Colonic mucosa (tissue), 4 donors: ENCODE measurements at regions not wholly inside any gene's neighbourhood (a gene's known extent, or its start where the extent isn't known, plus 50 kb on each side); places are given as distances from the start of the nearest gene placed in this dataset.
"Not testable (repeated sequence)": the region's sequence is repeated elsewhere in the genome, so short reads cannot be mapped to it uniquely, and the experiment has no call there.

Experiments used
- DNase-seq: peaks from one replicate; pipeline ENCODE4 v3.0.0-alpha.2; 2020
- H3K27ac ChIP-seq: fragments of 200-600 bp; one replicate; pipeline ENCODE4 v1.8.0; 2021
- H3K27me3 ChIP-seq: fragments of 200-600 bp; one replicate; pipeline ENCODE4 v1.8.0; 2021
- H3K36me3 ChIP-seq: fragments of 200-600 bp; one replicate; pipeline ENCODE4 v1.8.0; 2021
- H3K4me1 ChIP-seq: fragments of 200-600 bp; one replicate; pipeline ENCODE4 v1.8.0; 2021; ENCODE audit warnings: mild to moderate bottlenecking
- H3K4me3 ChIP-seq: fragments of 200-600 bp; one replicate; pipeline ENCODE4 v1.8.0; 2021
- H3K9ac ChIP-seq, 2 donors: one replicate each; pipeline ENCODE4 v1.7.0; 2013; ENCODE audit warnings: control low read depth in 2 of 2, low read depth in 2 of 2, low read length in 2 of 2
- H3K9me3 ChIP-seq: fragments of 200-600 bp; one replicate; pipeline ENCODE4 v1.8.0; 2021
- intact Hi-C: fragments of 100-400 bp; cut with DNase I; formaldehyde crosslinking; loops from one replicate; pipeline ENCODE4 v1.14.1; 2022
- TF ChIP-seq, protein P1 (sequence below): fragments of 200-600 bp; IDR thresholded peaks from one replicate; pipeline ENCODE4 v1.8.0; 2022; ENCODE audit warnings: antibody characterized with exemption, mild to moderate bottlenecking
- donor health status: healthy.
- donor health status: DM: no; HTN: no; CAD: no.
- donor health status: DM: no; HTN: no; CAD: no.

DNA sequence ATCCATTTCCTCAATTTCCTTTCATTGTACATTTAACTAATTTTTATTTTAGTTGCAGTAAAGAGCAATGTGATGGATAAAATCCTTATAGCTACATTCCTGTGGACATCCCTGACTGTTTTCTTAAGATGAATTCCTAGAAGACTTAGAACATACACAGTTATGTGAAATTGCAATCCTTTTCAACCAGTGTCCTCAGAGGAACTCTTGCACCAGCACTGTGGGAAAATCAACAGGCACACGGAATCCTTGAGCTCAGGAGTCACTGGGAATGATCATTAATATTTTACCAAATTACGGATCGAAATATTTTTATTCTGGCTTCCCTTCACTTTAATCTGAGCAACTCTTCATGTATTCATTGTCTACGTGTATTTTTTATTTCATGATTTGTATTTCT, 901.9 kb upstream of the WWC1 start:
- intact Hi-C loops: no loop called here
- Histone ChIP-seq H3K27ac (no peak overlapping the region), H3K27me3 (no peaks in the 10 kb centered on the region), H3K9me3 (no peaks in the 10 kb centered on the region), H3K4me1 (no peaks in the 10 kb centered on the region), H3K9ac (no peak overlapping the region), H3K4me3 (no peak overlapping the region), H3K36me3 (no peaks in the 10 kb centered on the region)
- no peak for DNase-seq
- TF ChIP-seq, protein P1, sequence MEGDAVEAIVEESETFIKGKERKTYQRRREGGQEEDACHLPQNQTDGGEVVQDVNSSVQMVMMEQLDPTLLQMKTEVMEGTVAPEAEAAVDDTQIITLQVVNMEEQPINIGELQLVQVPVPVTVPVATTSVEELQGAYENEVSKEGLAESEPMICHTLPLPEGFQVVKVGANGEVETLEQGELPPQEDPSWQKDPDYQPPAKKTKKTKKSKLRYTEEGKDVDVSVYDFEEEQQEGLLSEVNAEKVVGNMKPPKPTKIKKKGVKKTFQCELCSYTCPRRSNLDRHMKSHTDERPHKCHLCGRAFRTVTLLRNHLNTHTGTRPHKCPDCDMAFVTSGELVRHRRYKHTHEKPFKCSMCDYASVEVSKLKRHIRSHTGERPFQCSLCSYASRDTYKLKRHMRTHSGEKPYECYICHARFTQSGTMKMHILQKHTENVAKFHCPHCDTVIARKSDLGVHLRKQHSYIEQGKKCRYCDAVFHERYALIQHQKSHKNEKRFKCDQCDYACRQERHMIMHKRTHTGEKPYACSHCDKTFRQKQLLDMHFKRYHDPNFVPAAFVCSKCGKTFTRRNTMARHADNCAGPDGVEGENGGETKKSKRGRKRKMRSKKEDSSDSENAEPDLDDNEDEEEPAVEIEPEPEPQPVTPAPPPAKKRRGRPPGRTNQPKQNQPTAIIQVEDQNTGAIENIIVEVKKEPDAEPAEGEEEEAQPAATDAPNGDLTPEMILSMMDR: no peak

DNA sequence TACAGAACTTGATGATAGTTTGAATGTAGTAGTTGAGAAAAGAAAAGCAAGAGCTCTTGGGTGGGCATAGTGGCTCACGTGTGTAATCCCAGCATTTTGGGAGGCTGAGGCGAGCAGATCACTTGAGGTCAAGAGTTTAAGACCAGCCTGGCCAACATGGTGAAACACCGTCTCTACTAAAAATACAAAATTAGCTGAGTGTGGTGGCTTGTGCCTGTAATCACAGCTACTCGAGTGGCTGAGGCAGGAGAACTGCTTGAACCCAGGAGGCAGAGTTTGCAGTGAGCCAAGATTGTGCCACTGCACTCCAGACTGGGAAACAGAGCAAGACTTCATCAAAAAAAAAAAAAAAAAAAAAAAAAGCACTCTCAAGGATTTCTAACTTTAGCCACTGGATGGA, 900.2 kb upstream of the WWC1 start:
- H3K9me3 ChIP-seq, H3K4me3 ChIP-seq, H3K9ac ChIP-seq, H3K4me1 ChIP-seq, intact Hi-C loops, H3K27ac ChIP-seq, H3K27me3 ChIP-seq, DNase-seq, H3K36me3 ChIP-seq: not testable (repeated sequence)

GRCh38 chr5:167392240-167392639, 899.2 kb upstream of the WWC1 start:
- no peaks in the 10 kb centered on the region for H3K36me3 ChIP-seq
- TF ChIP-seq, protein P1: no peak
- no peak overlapping the region for H3K9ac ChIP-seq
- H3K27ac ChIP-seq: no peak overlapping the region
- no peaks in the 10 kb centered on the region for H3K4me1 ChIP-seq
- intact Hi-C loops: no loop called here
- no peaks in the 10 kb centered on the region for H3K9me3 ChIP-seq
- H3K27me3 ChIP-seq: no peaks in the 10 kb centered on the region
- H3K4me3 ChIP-seq: no peak overlapping the region
- DNase-seq: no peak

DNA sequence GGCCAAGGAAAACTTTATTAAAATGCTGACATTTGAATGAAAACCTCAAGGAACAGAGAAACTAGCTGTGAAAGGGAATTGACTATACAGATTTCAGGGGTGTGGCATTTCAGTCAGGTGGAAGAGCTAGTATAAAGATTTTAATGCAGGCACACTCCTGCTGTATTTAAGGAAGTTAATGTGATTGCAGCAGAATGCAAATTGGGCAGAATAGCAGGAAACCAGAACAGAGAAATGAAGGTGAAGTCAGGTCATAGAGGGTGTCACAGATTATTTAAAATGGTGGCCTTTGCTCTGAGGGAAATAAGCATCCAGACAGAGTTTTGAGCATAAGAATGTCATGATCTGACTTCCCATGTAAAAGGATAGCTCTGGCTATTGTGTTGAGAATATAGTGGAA, 898.1 kb upstream of the WWC1 start:
- Histone ChIP-seq H3K27me3 (no peaks in the 10 kb centered on the region), H3K9me3 (no peaks in the 10 kb centered on the region), H3K4me3 (no peak overlapping the region), H3K4me1 (no peaks in the 10 kb centered on the region), H3K27ac (no peak overlapping the region), H3K36me3 (no peaks in the 10 kb centered on the region), H3K9ac (no peak overlapping the region)
- DNase-seq: no peak
- TF ChIP-seq, protein P1: no peak
- intact Hi-C loops: no loop called here

- no peak for DNase-seq
- Histone ChIP-seq H3K36me3 (no peaks in the 10 kb centered on the region), H3K4me1 (no peaks in the 10 kb centered on the region), H3K27ac (no peak overlapping the region), H3K9me3 (no peaks in the 10 kb centered on the region), H3K9ac (no peak overlapping the region), H3K27me3 (no peaks in the 10 kb centered on the region), H3K4me3 (no peak overlapping the region)
- intact Hi-C loops: no loop called here
- TF ChIP-seq, protein P1: no peak
Observed at GRCh38 chr5:167402671-167403070, 888.8 kb upstream of the WWC1 start.

DNA sequence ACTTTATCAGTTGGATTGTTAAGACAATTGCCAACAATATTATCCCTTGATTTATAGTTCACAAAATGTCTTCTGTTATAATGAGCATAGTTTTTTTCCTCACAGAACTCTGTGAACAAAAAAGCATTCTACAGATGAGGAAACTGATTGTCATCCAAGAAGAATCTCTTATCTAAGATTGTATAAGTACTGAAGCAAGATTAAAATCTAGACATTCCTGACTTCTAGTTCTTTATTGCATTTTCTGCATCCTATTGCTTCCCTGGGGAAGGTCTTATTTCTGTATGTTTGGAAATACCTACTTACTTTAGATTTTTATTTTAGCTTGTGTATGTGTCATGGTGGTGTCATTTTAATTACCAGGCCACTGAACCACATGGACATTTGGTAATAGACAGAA, 884.9 kb upstream of the WWC1 start:
- Histone ChIP-seq H3K9me3 (no peaks in the 10 kb centered on the region), H3K4me1 (no peaks in the 10 kb centered on the region), H3K27me3 (no peaks in the 10 kb centered on the region), H3K27ac (no peak overlapping the region), H3K4me3 (no peak overlapping the region), H3K36me3 (no peaks in the 10 kb centered on the region), H3K9ac (no peak overlapping the region)
- TF ChIP-seq, protein P1: no peak
- intact Hi-C loops: no loop called here
- DNase-seq: no peak
